Epithelial cell of esophagus (primary cell): ENCODE measurements at regions not wholly inside any gene's neighbourhood (a gene's known extent, or its start where the extent isn't known, plus 50 kb on each side); places are given as distances from the start of the nearest gene placed in this dataset.
"Not testable (repeated sequence)": the region's sequence is repeated elsewhere in the genome, so short reads cannot be mapped to it uniquely, and the experiment has no call there.

Source experiments
- DNase-seq: peaks from one replicate; pipeline ENCODE4 v3.0.0; 2010; ENCODE audit warnings: low read depth
- H3K4me3 ChIP-seq: 2 replicates; pipeline ENCODE4 v1.5.1; 2011; ENCODE audit warnings: mild to moderate bottlenecking, low read length, control low read depth
- CTCF ChIP-seq: IDR thresholded peaks from 2 replicates; pipeline ENCODE4 v1.5.1; 2011; ENCODE audit warnings: low read depth, mild to moderate bottlenecking, low read length, control low read depth, inconsistent platforms; ENCODE audit not compliant: insufficient read depth; ENCODE audit errors: missing control alignments

- no peak overlapping the region for H3K4me3 ChIP-seq
- peak; percentile 14 for DNase-seq
- TF ChIP-seq CTCF: no peak
Observed at GRCh38 chr7:53351681-53352080, 316.2 kb downstream of the POM121L12 start.

- no peak for TF ChIP-seq CTCF
- no peak overlapping the region for H3K4me3 ChIP-seq
- DNase-seq: no peak
Observed at GRCh38 chr7:53358269-53358668, 322.8 kb downstream of the POM121L12 start.

- H3K4me3 ChIP-seq: no peak overlapping the region
- DNase-seq: peak; percentile 44
- TF ChIP-seq CTCF: no peak
Observed at GRCh38 chr7:53383131-53383530, 347.7 kb downstream of the POM121L12 start.

- DNase-seq, H3K4me3 ChIP-seq: not testable (repeated sequence)
Observed at GRCh38 chr7:53385239-53385638, 349.8 kb downstream of the POM121L12 start.

GRCh38 chr7:53387515-53387914, 352.1 kb downstream of the POM121L12 start:
- TF ChIP-seq CTCF: no peak
- no peak overlapping the region for H3K4me3 ChIP-seq
- DNase-seq: no peak

- TF ChIP-seq CTCF: no peak
- no peak overlapping the region for H3K4me3 ChIP-seq
- DNase-seq: no peak
Observed at GRCh38 chr7:53397911-53398310, 362.5 kb downstream of the POM121L12 start.

GRCh38 chr7:53398566-53398965, 363.1 kb downstream of the POM121L12 start:
- no peak overlapping the region for H3K4me3 ChIP-seq
- no peak for TF ChIP-seq CTCF
- no peak for DNase-seq

- no peak overlapping the region for H3K4me3 ChIP-seq
- no peak for TF ChIP-seq CTCF
- DNase-seq: no peak
Observed at GRCh38 chr7:53413021-53413420, 377.6 kb downstream of the POM121L12 start.
